Motor neuron (in vitro differentiated cells): ENCODE measurements at regions not wholly inside any gene's neighbourhood (a gene's known extent, or its start where the extent isn't known, plus 50 kb on each side); places are given as distances from the start of the nearest gene placed in this dataset.
A peak's percentile ranks its signal among the peaks of the same experiment; 100 is the strongest.
"Not testable (repeated sequence)": the region's sequence is repeated elsewhere in the genome, so short reads cannot be mapped to it uniquely, and the experiment has no call there.

Experiments used
- ATAC-seq, 8 experiments: fragments of 200-7000 bp; cut with Tn5 transposase; replicated peaks in 6 of 8; 2 replicates each; pipeline ENCODE4 v1.8.0; 2021; ENCODE audit warnings: mild to moderate bottlenecking in 8 of 8, moderate library complexity in 8 of 8
- H3K27ac ChIP-seq, 2 donors: fragments of 250-450 bp; sonication (Bioruptor Pico); 2 replicates each; pipeline ENCODE4 v1.9.0; 2021; ENCODE audit warnings: antibody characterized with exemption in 2 of 2, mild to moderate bottlenecking in 2 of 2, moderate library complexity in 1 of 2
- H3K4me1 ChIP-seq, 2 donors: fragments of 250-450 bp; sonication (Bioruptor Pico); replicated peaks in 1 of 2; 2 replicates each; pipeline ENCODE4 v1.6.1; 2021; ENCODE audit warnings: antibody characterized with exemption in 2 of 2, mild to moderate bottlenecking in 2 of 2, moderate library complexity in 1 of 2
- H3K4me3 ChIP-seq, 5 donors: fragments of 250-450 bp; sonication (Bioruptor Pico); 2 replicates each; pipeline ENCODE4 v1.9.0; 2021; ENCODE audit warnings: antibody characterized with exemption in 5 of 5, mild to moderate bottlenecking in 5 of 5, moderate library complexity in 4 of 5
- WGBS, 10 experiments: fragments of 450-650 bp; shearing (Covaris generic); methylation state at CpG; one replicate each; pipeline ENCODE4 v1.0.0; 2022; 5-methylcytosine and 5-hydroxymethylcytosine counted together
- in situ Hi-C, 9 experiments: fragments of 400-800 bp; cut with MboI; loops; one replicate each; pipeline ENCODE4 v1.15.0; 2021; ENCODE audit warnings: low sequenced_read_pairs in 9 of 9, low pct_unique_long_range_greater_than_20kb in 2 of 9; ENCODE audit not compliant: unreplicated experiment in 9 of 9

GRCh38 chr4:138798404-138798803, 217.2 kb upstream of the NOCT start:
- ATAC-seq: peak in 1 of 8 experiments; percentile 42
- 46 to 100% (median 67%) methylated on average over 2 to 4 of the region's 4 CpGs; no CpG with 5 or more reads in 1 of the 10 experiments for WGBS, 10 experiments
- no peak overlapping the region for H3K4me3 ChIP-seq
- H3K27ac ChIP-seq: no peak overlapping the region
- in situ Hi-C loops: no loop called here
- peaks cover 8 to 10% of the 10 kb centered on the region in 2 donors for H3K4me1 ChIP-seq

- H3K4me3 ChIP-seq: no peak overlapping the region
- 22 to 100% (median 80%) methylated on average over 1 to 2 of the region's 2 CpGs; no CpG with 5 or more reads in 1 of the 10 experiments for WGBS, 10 experiments
- H3K27ac ChIP-seq: no peak overlapping the region
- in situ Hi-C loops: no loop called here
- peaks cover 8 to 10% of the 10 kb centered on the region in 2 donors for H3K4me1 ChIP-seq
- ATAC-seq: peak in 1 of 8 experiments; percentile 24
Measured at GRCh38 chr4:138797646-138798045, 217.9 kb upstream of the NOCT start.

GRCh38 chr4:138796761-138797160, 218.8 kb upstream of the NOCT start:
- Histone ChIP-seq H3K4me3 (no peak overlapping the region), H3K27ac (no peak overlapping the region), H3K4me1 (peaks cover 8 to 10% of the 10 kb centered on the region in 2 donors)
- 49 to 97% (median 86%) methylated on average over 3 to 9 of the region's 11 CpGs; no CpG with 5 or more reads in 2 of the 10 experiments for WGBS, 10 experiments
- no peak for ATAC-seq
- in situ Hi-C loops: no loop called here

GRCh38 chr4:138790706-138791340, 224.8 kb upstream of the NOCT start:
- ATAC-seq: peak in 4 of 8 experiments; percentile 14 to 86 (median 59)

GRCh38 chr4:138789796-138790195, 225.8 kb upstream of the NOCT start:
- in situ Hi-C loops: no loop called here

More at GRCh38 chr4:138790706-138791340, 224.8 kb upstream of the NOCT start:
- Histone ChIP-seq H3K27ac (no peak overlapping the region), H3K4me3 (no peak overlapping the region), H3K4me1 (peaks cover 0 to 23% of the 10 kb centered on the region in 2 donors)
- 36 to 98% (median 76%) methylated on average over 2 to 3 of the region's 3 CpGs; no CpG with 5 or more reads in 1 of the 10 experiments for WGBS, 10 experiments
- in situ Hi-C loops: no loop called here

GRCh38 chr4:138788857-138789256, 226.7 kb upstream of the NOCT start:
- H3K4me3 ChIP-seq: no peak overlapping the region
- 17 to 100% (median 78%) methylated on average over 1 to 5 of the region's 5 CpGs; no CpG with 5 or more reads in 1 of the 10 experiments for WGBS, 10 experiments
- ATAC-seq: no peak
- no peak overlapping the region for H3K27ac ChIP-seq
- in situ Hi-C loops: no loop called here
- peaks cover 0 to 23% of the 10 kb centered on the region in 2 donors for H3K4me1 ChIP-seq

More at GRCh38 chr4:138789796-138790195, 225.8 kb upstream of the NOCT start:
- Histone ChIP-seq H3K4me1 (peaks cover 0 to 23% of the 10 kb centered on the region in 2 donors), H3K4me3 (no peak overlapping the region), H3K27ac (no peak overlapping the region)
- peak in 3 of 8 experiments; percentile 38 to 49 (median 44) for ATAC-seq
- WGBS, 10 experiments: 0 to 88% (median 47%) methylated on average over 1 to 5 of the region's 5 CpGs

- Histone ChIP-seq H3K4me3 (no peak overlapping the region), H3K4me1 (peaks cover 0 to 23% of the 10 kb centered on the region in 2 donors), H3K27ac (no peak overlapping the region)
- in situ Hi-C loops: no loop called here
- peak in 4 of 8 experiments; percentile 26 to 36 (median 30) for ATAC-seq
- 0 to 100% (median 83%) methylated on average over 1 of the region's 1 CpG; no CpG with 5 or more reads in 3 of the 10 experiments for WGBS, 10 experiments
Measured at GRCh38 chr4:138788267-138788790, 227.3 kb upstream of the NOCT start.

GRCh38 chr4:138779761-138780160, 235.8 kb upstream of the NOCT start:
- ATAC-seq, H3K4me1 ChIP-seq, H3K27ac ChIP-seq, H3K4me3 ChIP-seq, in situ Hi-C loops: not testable (repeated sequence)
- WGBS, 10 experiments: 0 to 100% (median 60%) methylated on average over 1 to 2 of the region's 2 CpGs; no CpG with 5 or more reads in 6 of the 10 experiments

- peak in 7 of 8 experiments; percentile 24 to 91 (median 56) for ATAC-seq
- no peak overlapping the region for H3K4me3 ChIP-seq
- no peak overlapping the region for H3K27ac ChIP-seq
- 0 to 100% (median 57%) methylated on average over 1 to 6 of the region's 6 CpGs; no CpG with 5 or more reads in 2 of the 10 experiments for WGBS, 10 experiments
- in situ Hi-C loops: no loop called here
- peaks cover 5 to 8% of the 10 kb centered on the region in 2 donors for H3K4me1 ChIP-seq
Measured at GRCh38 chr4:138775890-138776289, 239.7 kb upstream of the NOCT start.

- no peak overlapping the region for H3K27ac ChIP-seq
- in situ Hi-C loops: no loop called here
- H3K4me1 ChIP-seq: peaks cover 5 to 8% of the 10 kb centered on the region in 2 donors
- no peak overlapping the region for H3K4me3 ChIP-seq
- WGBS, 10 experiments: 31 to 89% (median 83%) methylated on average over 1 to 3 of the region's 3 CpGs; no CpG with 5 or more reads in 3 of the 10 experiments
- peak in 2 of 8 experiments; percentile 6 to 15 for ATAC-seq
Measured at GRCh38 chr4:138775489-138775888, 240.1 kb upstream of the NOCT start.

GRCh38 chr4:138774940-138775339, 240.6 kb upstream of the NOCT start:
- Histone ChIP-seq H3K4me3 (no peak overlapping the region), H3K4me1 (peaks cover 5 to 8% of the 10 kb centered on the region in 2 donors), H3K27ac (no peak overlapping the region)
- in situ Hi-C loops: no loop called here
- no peak for ATAC-seq
- 20 to 84% (median 62%) methylated on average over 1 to 4 of the region's 4 CpGs for WGBS, 10 experiments

GRCh38 chr4:138774125-138774524, 241.5 kb upstream of the NOCT start:
- H3K4me1 ChIP-seq, H3K4me3 ChIP-seq, in situ Hi-C loops, ATAC-seq, H3K27ac ChIP-seq: not testable (repeated sequence)
- 20 to 100% (median 95%) methylated on average over 1 to 4 of the region's 4 CpGs; no CpG with 5 or more reads in 3 of the 10 experiments for WGBS, 10 experiments

GRCh38 chr4:138773321-138773720, 242.3 kb upstream of the NOCT start:
- 79 to 100% (median 88%) methylated on average over 1 to 3 of the region's 3 CpGs for WGBS, 10 experiments
- no peak for ATAC-seq
- H3K27ac ChIP-seq: no peak overlapping the region
- H3K4me1 ChIP-seq: peaks cover 5 to 8% of the 10 kb centered on the region in 2 donors
- no peak overlapping the region for H3K4me3 ChIP-seq
- in situ Hi-C loops: no loop called here
